H9 (cell line): ENCODE measurements at regions not wholly inside any gene's neighbourhood (a gene's known extent, or its start where the extent isn't known, plus 50 kb on each side); places are given as distances from the start of the nearest gene placed in this dataset.

Source experiments
- DNase-seq: peaks from one replicate; pipeline ENCODE4 v3.0.0-alpha.2; 2017
- H2AFZ ChIP-seq: one replicate; pipeline ENCODE4 v1.6.1; 2013; ENCODE audit warnings: mild to moderate bottlenecking, low read length, control low read depth, moderate library complexity
- H2AK5ac ChIP-seq: 2 replicates; pipeline ENCODE4 v1.6.1; 2013; ENCODE audit warnings: low read length, control low read depth, mixed read lengths; ENCODE audit not compliant: insufficient read length
- H2BK120ac ChIP-seq: one replicate; pipeline ENCODE4 v1.6.1; 2013; ENCODE audit warnings: low read depth, mild to moderate bottlenecking, low read length, control low read depth, inconsistent platforms; ENCODE audit not compliant: poor library complexity, severe bottlenecking
- H2BK12ac ChIP-seq: 2 replicates; pipeline ENCODE4 v1.6.1; 2013; ENCODE audit warnings: low read length, control low read depth, mixed read lengths, low read depth; ENCODE audit not compliant: insufficient read length
- H2BK15ac ChIP-seq: 2 replicates; pipeline ENCODE4 v1.6.1; 2013; ENCODE audit warnings: low read depth, low read length, control low read depth
- H2BK20ac ChIP-seq: one replicate; pipeline ENCODE4 v1.6.1; 2013; ENCODE audit warnings: low read depth, mild to moderate bottlenecking, low read length, control low read depth, inconsistent platforms; ENCODE audit not compliant: poor library complexity, severe bottlenecking
- H2BK5ac ChIP-seq: 2 replicates; pipeline ENCODE4 v1.6.1; 2013; ENCODE audit warnings: low read length, control low read depth, mixed read lengths; ENCODE audit not compliant: insufficient read length
- H3K14ac ChIP-seq: 2 replicates; pipeline ENCODE4 v1.6.1; 2013; ENCODE audit warnings: low read length, control low read depth; ENCODE audit not compliant: insufficient read depth
- H3K18ac ChIP-seq: 2 replicates; pipeline ENCODE4 v1.6.1; 2013; ENCODE audit warnings: low read depth, mild to moderate bottlenecking, mixed read lengths, low read length, control low read depth; ENCODE audit not compliant: insufficient read length
- H3K23ac ChIP-seq: 2 replicates; pipeline ENCODE4 v1.6.1; 2013; ENCODE audit warnings: low read length, control low read depth, mixed read lengths, low read depth; ENCODE audit not compliant: insufficient read length
- H3K23me2 ChIP-seq: 2 replicates; pipeline ENCODE4 v1.6.1; 2013; ENCODE audit warnings: low read depth, mild to moderate bottlenecking, mixed read lengths, low read length, control low read depth; ENCODE audit not compliant: insufficient read length, poor library complexity, severe bottlenecking
- H3K27ac ChIP-seq: 2 replicates; pipeline ENCODE4 v1.5.1; 2013; ENCODE audit warnings: low read length, control low read depth, mixed read lengths, low read depth; ENCODE audit not compliant: insufficient read length
- H3K27me3 ChIP-seq: 2 replicates; pipeline ENCODE4 v1.6.1; 2013; ENCODE audit warnings: low read length, control low read depth, inconsistent platforms; ENCODE audit not compliant: insufficient read depth
- H3K4ac ChIP-seq: 2 replicates; pipeline ENCODE4 v1.6.1; 2013; ENCODE audit warnings: low read depth, mild to moderate bottlenecking, control low read depth, inconsistent platforms, low read length, moderate library complexity
- H3K4me1 ChIP-seq: 2 replicates; pipeline ENCODE4 v1.6.1; 2013; ENCODE audit warnings: low read length, control low read depth, inconsistent platforms; ENCODE audit not compliant: insufficient read depth
- H3K4me2 ChIP-seq: 2 replicates; pipeline ENCODE4 v1.6.1; 2013; ENCODE audit warnings: low read length, control low read depth, mixed read lengths; ENCODE audit not compliant: insufficient read length, insufficient read depth
- H3K56ac ChIP-seq: 2 replicates; pipeline ENCODE4 v1.6.1; 2013; ENCODE audit warnings: low read depth, mild to moderate bottlenecking, mixed read lengths, low read length, control low read depth; ENCODE audit not compliant: insufficient read length
- H3K79me1 ChIP-seq: 2 replicates; pipeline ENCODE4 v1.6.1; 2013; ENCODE audit warnings: low read depth, mild to moderate bottlenecking, moderate library complexity, low read length, control low read depth, inconsistent platforms; ENCODE audit not compliant: insufficient read depth, poor library complexity, severe bottlenecking
- H3K79me2 ChIP-seq: 2 replicates; pipeline ENCODE4 v1.6.1; 2013; ENCODE audit warnings: low read length, control low read depth, inconsistent platforms; ENCODE audit not compliant: insufficient read depth
- H3K9ac ChIP-seq: 2 replicates; pipeline ENCODE4 v1.6.1; 2013; ENCODE audit warnings: low read length, control low read depth, mixed read lengths; ENCODE audit not compliant: insufficient read length; ENCODE audit errors: extremely low read depth
- H3K9me3 ChIP-seq: one replicate; pipeline ENCODE4 v1.6.1; 2013; ENCODE audit warnings: low read depth, low read length, inconsistent platforms; ENCODE audit not compliant: control insufficient read depth
- H3T11ph ChIP-seq: one replicate; pipeline ENCODE4 v1.6.1; 2013; ENCODE audit warnings: mild to moderate bottlenecking, low read length, control low read depth, inconsistent platforms
- H4K20me1 ChIP-seq: one replicate; pipeline ENCODE4 v1.6.1; 2013; ENCODE audit not compliant: control insufficient read depth, insufficient read length, insufficient read depth
- H4K5ac ChIP-seq: 2 replicates; pipeline ENCODE4 v1.6.1; 2013; ENCODE audit warnings: low read depth, mild to moderate bottlenecking, mixed read lengths, low read length, control low read depth; ENCODE audit not compliant: insufficient read length
- H4K8ac ChIP-seq: replicated peaks from 2 replicates; pipeline ENCODE4 v1.6.1; 2013; ENCODE audit warnings: low read length, control low read depth, mixed read lengths, low read depth; ENCODE audit not compliant: insufficient read length
- H4K91ac ChIP-seq: 2 replicates; pipeline ENCODE4 v1.6.1; 2013; ENCODE audit warnings: low read depth, mild to moderate bottlenecking, moderate library complexity, mixed read lengths, low read length, control low read depth; ENCODE audit not compliant: insufficient read length
- H3K27ac Mint-ChIP-seq, 3 experiments: 2 replicates in 2 of 3; 3 replicates in 1 of 3; pipeline ENCODE4 v1.8.0; 2020 to 2021; ENCODE audit warnings: mixed read lengths in 3 of 3, mild to moderate bottlenecking in 1 of 3, moderate library complexity in 1 of 3
- H3K27me3 Mint-ChIP-seq: 2 replicates; pipeline ENCODE4 v1.8.0; 2021; ENCODE audit warnings: low read depth, mild to moderate bottlenecking, moderate library complexity, mixed read lengths
- H3K36me3 Mint-ChIP-seq, 3 experiments: 2 replicates in 2 of 3; 3 replicates in 1 of 3; pipeline ENCODE4 v1.8.0; 2020 to 2021; ENCODE audit warnings: low read depth in 3 of 3, mixed read lengths in 3 of 3; ENCODE audit not compliant: insufficient read depth in 1 of 3
- H3K4me1 Mint-ChIP-seq, 2 experiments: 2 replicates each; pipeline ENCODE4 v1.8.0; 2020; ENCODE audit warnings: mixed read lengths in 2 of 2
- H3K4me3 Mint-ChIP-seq, 2 experiments: 2 replicates in 1 of 2; 3 replicates in 1 of 2; pipeline ENCODE4 v1.8.0; 2020 to 2021; ENCODE audit warnings: mild to moderate bottlenecking in 2 of 2, mixed read lengths in 2 of 2, moderate library complexity in 1 of 2
- H3K9me3 Mint-ChIP-seq, 2 experiments: 2 replicates in 1 of 2; 3 replicates in 1 of 2; pipeline ENCODE4 v1.8.0; 2020; ENCODE audit warnings: mild to moderate bottlenecking in 2 of 2, mixed read lengths in 2 of 2, moderate library complexity in 1 of 2
- WGBS: extraction: QIAGEN DNeasy Blood & Tissue Kit; methylation state at CpG from one replicate; pipeline ENCODE4 v1.1.7; 2013; ENCODE audit warnings: missing lambda C conversion rate, low lambda C conversion rate, mixed read lengths; ENCODE audit not compliant: insufficient read length; ENCODE audit errors: extremely low coverage; 5-methylcytosine and 5-hydroxymethylcytosine counted together
- TF ChIP-seq, protein P1 (sequence below): fragments of 200-600 bp; sonication (generic); conservative IDR thresholded peaks from 3 replicates; pipeline ENCODE4 v1.8.0; 2021; ENCODE audit warnings: antibody characterized with exemption, mild to moderate bottlenecking

GRCh38 chr14:76686646-76687045, 74.6 kb upstream of the VASH1 start:
- H3T11ph ChIP-seq: no peak overlapping the region
- no CpG with 5 or more reads among the region's 1 CpG for WGBS
- no peaks in the 10 kb centered on the region for H3K23me2 ChIP-seq
- no peak overlapping the region for H2BK5ac ChIP-seq
- H2BK20ac ChIP-seq: no peak overlapping the region
- no peak overlapping the region for H3K4me2 ChIP-seq
- no peaks in the 10 kb centered on the region for H3K27me3 ChIP-seq
- no peaks in the 10 kb centered on the region for H4K20me1 ChIP-seq
- peaks cover 3 to 4% (median 4%) of the 10 kb centered on the region in 3 experiments; a peak in 1 of 7 replicates for H3K36me3 Mint-ChIP-seq
- no peak overlapping the region for H2BK15ac ChIP-seq
- H3K23ac ChIP-seq: no peak overlapping the region
- no peaks in the 10 kb centered on the region for H3K4me1 Mint-ChIP-seq
- no peak overlapping the region for H3K27ac ChIP-seq
- H3K56ac ChIP-seq: no peak overlapping the region
- no peak for DNase-seq
- H4K5ac ChIP-seq: no peak overlapping the region
- no peaks in the 10 kb centered on the region for H3K79me2 ChIP-seq
- no peak overlapping the region for H3K9ac ChIP-seq
- no peak overlapping the region for H2BK12ac ChIP-seq
- no peaks in the 10 kb centered on the region for H3K27me3 Mint-ChIP-seq
- H3K4me1 ChIP-seq: no peaks in the 10 kb centered on the region
- no peak overlapping the region for H3K4me3 Mint-ChIP-seq
- TF ChIP-seq, protein P1, sequence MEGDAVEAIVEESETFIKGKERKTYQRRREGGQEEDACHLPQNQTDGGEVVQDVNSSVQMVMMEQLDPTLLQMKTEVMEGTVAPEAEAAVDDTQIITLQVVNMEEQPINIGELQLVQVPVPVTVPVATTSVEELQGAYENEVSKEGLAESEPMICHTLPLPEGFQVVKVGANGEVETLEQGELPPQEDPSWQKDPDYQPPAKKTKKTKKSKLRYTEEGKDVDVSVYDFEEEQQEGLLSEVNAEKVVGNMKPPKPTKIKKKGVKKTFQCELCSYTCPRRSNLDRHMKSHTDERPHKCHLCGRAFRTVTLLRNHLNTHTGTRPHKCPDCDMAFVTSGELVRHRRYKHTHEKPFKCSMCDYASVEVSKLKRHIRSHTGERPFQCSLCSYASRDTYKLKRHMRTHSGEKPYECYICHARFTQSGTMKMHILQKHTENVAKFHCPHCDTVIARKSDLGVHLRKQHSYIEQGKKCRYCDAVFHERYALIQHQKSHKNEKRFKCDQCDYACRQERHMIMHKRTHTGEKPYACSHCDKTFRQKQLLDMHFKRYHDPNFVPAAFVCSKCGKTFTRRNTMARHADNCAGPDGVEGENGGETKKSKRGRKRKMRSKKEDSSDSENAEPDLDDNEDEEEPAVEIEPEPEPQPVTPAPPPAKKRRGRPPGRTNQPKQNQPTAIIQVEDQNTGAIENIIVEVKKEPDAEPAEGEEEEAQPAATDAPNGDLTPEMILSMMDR: no peak
- no peak overlapping the region for H3K4ac ChIP-seq
- H2BK120ac ChIP-seq: no peak overlapping the region
- no peaks in the 10 kb centered on the region for H3K79me1 ChIP-seq
- no peak overlapping the region for H2AFZ ChIP-seq
- no peak overlapping the region for H2AK5ac ChIP-seq
- H3K18ac ChIP-seq: no peak overlapping the region
- no peak overlapping the region for H3K27ac Mint-ChIP-seq
- no peak overlapping the region for H3K14ac ChIP-seq
- no peak overlapping the region for H4K8ac ChIP-seq
- peaks cover 11% of the 10 kb centered on the region for H3K9me3 ChIP-seq
- H3K9me3 Mint-ChIP-seq: peaks cover 18% of the 10 kb centered on the region in 2 experiments
- no peak overlapping the region for H4K91ac ChIP-seq
